Right lobe of liver (tissue), 6 donors: ENCODE measurements at regions not wholly inside any gene's neighbourhood (a gene's known extent, or its start where the extent isn't known, plus 50 kb on each side); places are given as distances from the start of the nearest gene placed in this dataset.

Experiments used
- ATAC-seq, 4 donors: fragments of 200-7000 bp; cut with Tn5 transposase; one replicate each; pipeline ENCODE4 v1.9.1; 2020; ENCODE audit warnings: mild to moderate bottlenecking in 4 of 4, moderate library complexity in 4 of 4
- DNase-seq, 3 donors: peaks; one replicate each; pipeline ENCODE4 v3.0.0-alpha.2; 2020
- H3K27ac ChIP-seq, 3 donors: fragments of 200-600 bp; one replicate each; pipeline ENCODE4 v1.8.0; 2022
- H3K27me3 ChIP-seq, 2 donors: fragments of 200-600 bp; one replicate each; pipeline ENCODE4 v1.8.0; 2022
- H3K36me3 ChIP-seq, 4 donors: fragments of 200-600 bp; sonication (generic) in 1 of 4; one replicate each; pipeline versions ENCODE4 v1.5.1 to v1.8.0; 2017 to 2022; ENCODE audit warnings: control low read depth in 1 of 4
- H3K4me1 ChIP-seq, 4 donors: fragments of 200-600 bp; sonication (generic) in 1 of 4; one replicate each; pipeline versions ENCODE4 v1.5.1 to v1.8.0; 2017 to 2022; ENCODE audit warnings: control low read depth in 1 of 4
- H3K4me3 ChIP-seq, 3 donors: fragments of 200-600 bp; one replicate each; pipeline ENCODE4 v1.8.0; 2022
- H3K9me3 ChIP-seq, 4 donors: fragments of 200-600 bp; sonication (generic) in 1 of 4; one replicate each; pipeline versions ENCODE4 v1.5.1 to v1.8.0; 2017 to 2022; ENCODE audit warnings: control low read depth in 1 of 4
- CTCF ChIP-seq, 4 donors: fragments of 200-600 bp in 3 of 4; fragments of 450-650 bp in 1 of 4; IDR thresholded peaks; one replicate each; pipeline versions ENCODE4 v1.5.1 to v1.8.0; 2016 to 2022; ENCODE audit warnings: antibody characterized with exemption in 4 of 4, mild to moderate bottlenecking in 2 of 4
- POLR2A ChIP-seq: fragments of 450-650 bp; IDR thresholded peaks from one replicate; pipeline ENCODE4 v1.6.1; 2017; ENCODE audit warnings: antibody characterized with exemption, mild to moderate bottlenecking
- WGBS: methylation state at CpG from one replicate; pipeline ENCODE4 v1.1.6; 2018; ENCODE audit warnings: low coverage, low lambda C conversion rate; ENCODE audit not compliant: insufficient coverage; ENCODE audit errors: missing lambda C conversion rate; 5-methylcytosine and 5-hydroxymethylcytosine counted together
- intact Hi-C, 2 donors: fragments of 100-400 bp; cut with DNase I; formaldehyde crosslinking; loops; one replicate each; pipeline versions ENCODE4 v1.11.2 to v1.14.1; 2022
- donor health status: DM: no; HTN: yes; CAD: no.
- donor health status: DM: no; HTN: no; CAD: no.
- donor health status: DM: no; HTN: no; CAD: no.
- donor health status: DM: no; HTN: yes; CAD: no.
- donor health status: DM: no; HTN: yes; CAD: no.

GRCh38 chr2:107776362-107776761, 50.3 kb upstream of the RGPD4 start:
- no peak overlapping the region for H3K27ac ChIP-seq
- no peaks in the 10 kb centered on the region for H3K9me3 ChIP-seq
- DNase-seq (no peak), ATAC-seq (no peak)
- H3K4me3 ChIP-seq: no peak overlapping the region
- H3K4me1 ChIP-seq: no peaks in the 10 kb centered on the region
- intact Hi-C loops: no loop called here
- H3K36me3 ChIP-seq: no peaks in the 10 kb centered on the region
- H3K27me3 ChIP-seq: no peaks in the 10 kb centered on the region
- TF ChIP-seq POLR2A: no peak
- TF ChIP-seq CTCF (IDR thresholded peaks at IDR 0.05): no peak
- 55% methylated on average over 2 of the region's 2 CpGs for WGBS
